ENCODE measurements at regions not wholly inside any gene's neighbourhood (a gene's known extent, or its start where the extent isn't known, plus 50 kb on each side); places are given as distances from the start of the nearest gene placed in this dataset.

DNA sequence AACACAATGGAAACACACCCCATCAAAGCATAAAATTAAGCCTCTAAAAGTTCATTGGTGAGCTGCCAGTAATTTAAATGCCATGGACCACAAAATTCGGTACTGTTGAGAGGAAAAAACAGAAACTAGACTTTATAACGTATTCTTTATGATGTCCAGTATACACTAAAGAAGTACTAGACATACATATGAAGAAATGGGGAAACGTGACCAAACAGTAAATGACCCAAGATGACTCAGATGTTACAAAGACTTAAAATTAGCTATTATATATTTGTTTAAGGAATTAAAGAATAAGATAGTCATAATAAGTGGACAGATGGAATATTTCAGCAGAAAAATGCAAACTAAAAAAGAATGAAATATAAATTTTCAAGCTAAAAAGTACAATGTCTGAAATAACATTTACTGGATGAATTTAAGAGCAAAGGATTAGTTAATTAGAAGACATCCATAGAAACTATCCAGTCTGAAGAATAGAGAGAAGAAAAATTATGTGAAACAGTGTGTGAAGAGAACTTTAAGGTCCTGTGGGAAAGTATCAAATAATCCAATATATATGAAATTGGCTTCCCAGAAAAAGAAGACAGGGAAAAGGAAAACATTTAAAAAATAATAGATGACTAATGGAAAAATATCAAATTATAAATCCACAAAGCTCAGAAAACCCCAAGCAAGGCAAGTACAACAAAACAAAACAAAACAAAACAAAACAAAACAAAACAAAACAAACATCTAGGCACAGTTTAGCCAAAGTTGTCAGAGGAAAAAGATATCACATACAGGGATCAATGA is 69.4 kb downstream of the SAMD9 start:
- no peaks in the 10 kb centered on the region for H3K36me3 ChIP-seq (ENCODE audit: insufficient read depth, low read length)
- DNase-seq (ENCODE audit: low spot score): no peak
- H3K4me1 ChIP-seq (ENCODE audit: insufficient read depth, low read length, poor library complexity, severe bottlenecking): no peaks in the 10 kb centered on the region
- TF ChIP-seq EZH2phosphoT487 (IDR thresholded peaks at IDR 0.05; ENCODE audit: borderline replicate concordance, low read depth, low read length) (no peak), CTCF (conservative IDR thresholded peaks at IDR 0.05; ENCODE audit: low read length) (no peak)
- H3K9me3 ChIP-seq (ENCODE audit: low read length): no peaks in the 10 kb centered on the region
- H3K9me2 ChIP-seq (ENCODE audit: insufficient read depth, low read length): no peaks in the 10 kb centered on the region
- no peak overlapping the region for H3K27ac ChIP-seq (ENCODE audit: low read depth, low read length, poor library complexity, severe bottlenecking)
- ChIA-PET POLR2A (interaction anchor here (0.7 to 0.9 kb wide), 3 partner anchors 41 to 437 kb away, joined by 3 read pairs; no protein-coding TSS in a partner anchor), CTCF (ENCODE audit: unreplicated experiment) (no interaction called here)
- no peak overlapping the region for H3K4me2 ChIP-seq (ENCODE audit: low read length)
- H3K4me3 ChIP-seq (ENCODE audit: low read depth, low read length, poor library complexity, severe bottlenecking): no peak overlapping the region
- H4K20me1 ChIP-seq (ENCODE audit: insufficient read depth, low read length): no peaks in the 10 kb centered on the region
- no peak overlapping the region for H2AFZ ChIP-seq (ENCODE audit: low read length)
- intact Hi-C loops (cut with micrococcal nuclease; ENCODE audit: unreplicated experiment): no loop called here
- no TSS peak for BruUV-seq (replicated peaks)
- no peaks in the 10 kb centered on the region for H3K79me2 ChIP-seq (ENCODE audit: insufficient read depth, low read depth, low read length)

DNA sequence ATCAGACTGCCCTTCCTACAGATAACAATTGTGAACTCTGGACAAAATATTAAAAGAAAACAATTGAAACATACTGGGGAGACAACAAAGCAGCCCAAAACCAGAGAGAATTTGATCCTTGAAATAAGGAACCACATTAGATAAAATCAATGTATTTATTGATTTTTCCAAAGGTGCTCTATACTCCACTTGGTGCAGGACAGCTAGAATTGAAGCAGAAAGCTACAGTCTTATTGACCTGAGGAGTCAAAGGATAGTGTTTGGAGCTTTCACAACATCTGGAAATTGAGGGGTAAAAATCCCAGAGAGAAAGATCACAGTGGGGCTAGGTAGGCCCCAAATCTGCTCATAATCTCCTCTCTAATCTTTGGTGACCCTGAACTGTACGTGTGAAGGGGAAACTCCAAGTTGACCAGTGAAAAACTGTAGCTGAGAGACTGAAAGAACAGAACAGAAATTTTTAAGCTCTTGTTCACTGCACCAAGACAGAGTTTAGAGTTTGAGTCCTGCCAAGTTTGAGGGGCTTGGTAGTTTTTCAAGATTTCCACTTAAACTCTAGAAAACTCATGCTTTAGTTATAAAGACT is 70.2 kb downstream of the SAMD9 start:
- Histone ChIP-seq H3K79me2 (ENCODE audit: insufficient read depth, low read depth, low read length) (no peaks in the 10 kb centered on the region), H3K9me3 (ENCODE audit: low read length) (no peaks in the 10 kb centered on the region), H3K4me1 (ENCODE audit: insufficient read depth, low read length, poor library complexity, severe bottlenecking) (no peaks in the 10 kb centered on the region), H3K36me3 (ENCODE audit: insufficient read depth, low read length) (no peaks in the 10 kb centered on the region), H2AFZ (ENCODE audit: low read length) (no peak overlapping the region), H3K9me2 (ENCODE audit: insufficient read depth, low read length) (no peaks in the 10 kb centered on the region), H3K4me3 (ENCODE audit: low read depth, low read length, poor library complexity, severe bottlenecking) (no peak overlapping the region), H3K4me2 (ENCODE audit: low read length) (no peak overlapping the region), H3K27ac (ENCODE audit: low read depth, low read length, poor library complexity, severe bottlenecking) (no peak overlapping the region), H4K20me1 (ENCODE audit: insufficient read depth, low read length) (no peaks in the 10 kb centered on the region)
- CTCF ChIA-PET (ENCODE audit: unreplicated experiment): no interaction called here
- no peak for TF ChIP-seq CTCF (conservative IDR thresholded peaks at IDR 0.05; ENCODE audit: low read length)
- TF ChIP-seq EZH2phosphoT487 (IDR thresholded peaks at IDR 0.05; ENCODE audit: borderline replicate concordance, low read depth, low read length): no peak
- DNase-seq (ENCODE audit: low spot score): no peak
- intact Hi-C loops (cut with micrococcal nuclease; ENCODE audit: unreplicated experiment): no loop called here
- POLR2A ChIA-PET: interaction anchor here (0.9 kb wide), 1 partner anchor 436 kb away, joined by 3 read pairs; no protein-coding TSS in a partner anchor
- no TSS peak for BruUV-seq (replicated peaks)

DNA sequence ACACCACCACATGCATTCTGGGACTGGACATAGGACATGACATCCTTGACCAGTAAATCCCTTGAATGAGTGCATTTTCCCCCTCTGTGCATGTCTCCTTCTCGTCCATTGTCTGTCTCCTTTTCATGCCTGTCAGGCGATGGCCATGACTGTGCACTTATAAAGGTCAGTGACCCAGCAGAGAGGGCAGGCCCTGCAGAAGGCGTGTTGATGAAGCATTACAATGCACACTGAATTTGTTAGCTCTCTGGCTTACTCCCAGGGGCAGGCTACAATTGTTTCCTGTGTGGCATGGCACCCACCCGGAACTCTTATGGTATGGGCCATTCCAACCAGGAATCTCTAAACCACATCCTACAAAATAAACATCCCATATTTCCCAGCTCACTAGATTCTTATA is 71.1 kb downstream of the SAMD9 start:
- Histone ChIP-seq H3K4me3 (ENCODE audit: low read depth, low read length, poor library complexity, severe bottlenecking) (no peak overlapping the region), H3K9me3 (ENCODE audit: low read length) (no peaks in the 10 kb centered on the region), H3K79me2 (ENCODE audit: insufficient read depth, low read depth, low read length) (no peaks in the 10 kb centered on the region), H3K9me2 (ENCODE audit: insufficient read depth, low read length) (no peaks in the 10 kb centered on the region), H3K27ac (ENCODE audit: low read depth, low read length, poor library complexity, severe bottlenecking) (no peak overlapping the region), H4K20me1 (ENCODE audit: insufficient read depth, low read length) (no peaks in the 10 kb centered on the region), H2AFZ (ENCODE audit: low read length) (no peak overlapping the region), H3K4me1 (ENCODE audit: insufficient read depth, low read length, poor library complexity, severe bottlenecking) (no peaks in the 10 kb centered on the region), H3K36me3 (ENCODE audit: insufficient read depth, low read length) (no peaks in the 10 kb centered on the region), H3K4me2 (ENCODE audit: low read length) (no peak overlapping the region)
- no peak for TF ChIP-seq EZH2phosphoT487 (IDR thresholded peaks at IDR 0.05; ENCODE audit: borderline replicate concordance, low read depth, low read length)
- no peak for TF ChIP-seq CTCF (conservative IDR thresholded peaks at IDR 0.05; ENCODE audit: low read length)
- intact Hi-C loops (cut with micrococcal nuclease; ENCODE audit: unreplicated experiment): no loop called here
- POLR2A ChIA-PET: interaction anchor here (0.6 kb wide), 1 partner anchor 398 kb away, joined by 4 read pairs; no protein-coding TSS in a partner anchor
- no TSS peak for BruUV-seq (replicated peaks)
- no peak for DNase-seq (ENCODE audit: low spot score)
- CTCF ChIA-PET (ENCODE audit: unreplicated experiment): no interaction called here
